ENCODE measurements at regions not wholly inside any gene's neighbourhood (a gene's known extent, or its start where the extent isn't known, plus 50 kb on each side); places are given as distances from the start of the nearest gene placed in this dataset.

- Histone ChIP-seq H3K4me2 (replicated peaks; ENCODE audit: low read depth, low read length, poor library complexity, severe bottlenecking) (no peak overlapping the region), H3K4me1 (ENCODE audit: control insufficient read depth in 2 of 2, insufficient read depth in 2 of 2, low read length in 2 of 2) (no peaks in the 10 kb centered on the region), H3K9me3 (ENCODE audit: control extremely low read depth in 1 of 3, control insufficient read depth in 2 of 3, insufficient read depth in 1 of 3, low read length in 2 of 3) (no peaks in the 10 kb centered on the region), H4K20me1 (ENCODE audit: control insufficient read depth, insufficient read depth, low read length, poor library complexity, severe bottlenecking) (no peaks in the 10 kb centered on the region), H3K4me3 (ENCODE audit: control extremely low read depth in 1 of 5, extremely low read depth in 1 of 5, insufficient read depth in 1 of 5, low read depth in 2 of 5, low read length in 4 of 5) (no peak overlapping the region), H3K36me3 (replicated peaks in 1 of 2; ENCODE audit: control extremely low read depth in 1 of 2, control insufficient read depth in 1 of 2, extremely low read depth in 1 of 2, insufficient read depth in 2 of 2, low read length in 1 of 2) (no peaks in the 10 kb centered on the region), H3K27ac (ENCODE audit: low read length in 2 of 2) (no peak overlapping the region), H3K79me2 (ENCODE audit: control insufficient read depth, insufficient read depth, low read length) (no peaks in the 10 kb centered on the region), H3K27me3 (replicated peaks in 1 of 4; ENCODE audit: control extremely low read depth in 1 of 4, control insufficient read depth in 3 of 4, insufficient read depth in 4 of 4, low read length in 3 of 4) (no peaks in the 10 kb centered on the region), H2AFZ (ENCODE audit: insufficient read depth, low read depth, low read length, poor library complexity, severe bottlenecking) (no peak overlapping the region), H3K9ac (ENCODE audit: low read length) (no peak overlapping the region)
- ChIA-PET CTCF (no interaction called here), POLR2A (no interaction called here)
- Mint-ChIP-seq H3K4me1 (no peaks in the 10 kb centered on the region), H3K27me3 (no peaks in the 10 kb centered on the region), H3K9me3 (ENCODE audit: insufficient read depth) (peaks cover 3% of the 10 kb centered on the region), H3K4me3 (no peak overlapping the region), H3K27ac (no peak overlapping the region)
- no peak for ATAC-seq (ENCODE audit: low read depth)
- no CpG with 5 or more reads among the region's 3 CpGs for WGBS (ENCODE audit: insufficient coverage)
- no peak for DNase-seq
- intact Hi-C loops (cut with micrococcal nuclease), result no loop called here
- no peak for TF ChIP-seq EZH2 (IDR thresholded peaks at IDR 0.05; ENCODE audit: borderline replicate concordance, insufficient read depth, low read depth, low read length, poor library complexity, severe bottlenecking)
- TF ChIP-seq, protein P1, sequence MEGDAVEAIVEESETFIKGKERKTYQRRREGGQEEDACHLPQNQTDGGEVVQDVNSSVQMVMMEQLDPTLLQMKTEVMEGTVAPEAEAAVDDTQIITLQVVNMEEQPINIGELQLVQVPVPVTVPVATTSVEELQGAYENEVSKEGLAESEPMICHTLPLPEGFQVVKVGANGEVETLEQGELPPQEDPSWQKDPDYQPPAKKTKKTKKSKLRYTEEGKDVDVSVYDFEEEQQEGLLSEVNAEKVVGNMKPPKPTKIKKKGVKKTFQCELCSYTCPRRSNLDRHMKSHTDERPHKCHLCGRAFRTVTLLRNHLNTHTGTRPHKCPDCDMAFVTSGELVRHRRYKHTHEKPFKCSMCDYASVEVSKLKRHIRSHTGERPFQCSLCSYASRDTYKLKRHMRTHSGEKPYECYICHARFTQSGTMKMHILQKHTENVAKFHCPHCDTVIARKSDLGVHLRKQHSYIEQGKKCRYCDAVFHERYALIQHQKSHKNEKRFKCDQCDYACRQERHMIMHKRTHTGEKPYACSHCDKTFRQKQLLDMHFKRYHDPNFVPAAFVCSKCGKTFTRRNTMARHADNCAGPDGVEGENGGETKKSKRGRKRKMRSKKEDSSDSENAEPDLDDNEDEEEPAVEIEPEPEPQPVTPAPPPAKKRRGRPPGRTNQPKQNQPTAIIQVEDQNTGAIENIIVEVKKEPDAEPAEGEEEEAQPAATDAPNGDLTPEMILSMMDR (IDR thresholded peaks at IDR 0.05), result no peak
These were observed 593.9 kb downstream of the ANXA1 start for GRCh38 chr9:73745598-73745997.

DNA sequence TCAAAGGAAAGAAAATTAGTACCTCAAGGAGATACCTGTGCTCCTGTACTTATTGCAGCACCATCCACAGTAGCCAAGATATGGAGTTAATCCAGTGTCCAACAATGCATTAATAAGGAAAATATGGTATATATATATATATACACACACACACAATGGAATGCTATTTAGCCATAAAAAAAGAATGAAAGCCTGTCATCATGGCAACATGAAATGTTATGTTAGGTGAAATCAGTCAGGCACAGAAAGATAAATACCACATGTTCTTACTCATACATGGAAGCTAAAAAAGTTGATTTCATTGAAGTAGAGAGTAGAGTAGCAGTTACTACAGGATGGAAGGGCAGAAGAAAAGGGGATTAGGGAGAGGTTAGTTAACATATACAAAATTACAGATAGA is 601.5 kb downstream of the ANXA1 start:
- Histone ChIP-seq H3K9ac (ENCODE audit: low read length) (no peak overlapping the region), H3K27me3 (replicated peaks in 1 of 4; ENCODE audit: control extremely low read depth in 1 of 4, control insufficient read depth in 3 of 4, insufficient read depth in 4 of 4, low read length in 3 of 4) (no peaks in the 10 kb centered on the region), H3K79me2 (ENCODE audit: control insufficient read depth, insufficient read depth, low read length) (no peaks in the 10 kb centered on the region), H3K27ac (ENCODE audit: low read length in 2 of 2) (no peak overlapping the region), H4K20me1 (ENCODE audit: control insufficient read depth, insufficient read depth, low read length, poor library complexity, severe bottlenecking) (no peaks in the 10 kb centered on the region), H2AFZ (ENCODE audit: insufficient read depth, low read depth, low read length, poor library complexity, severe bottlenecking) (no peak overlapping the region), H3K36me3 (replicated peaks in 1 of 2; ENCODE audit: control extremely low read depth in 1 of 2, control insufficient read depth in 1 of 2, extremely low read depth in 1 of 2, insufficient read depth in 2 of 2, low read length in 1 of 2) (no peaks in the 10 kb centered on the region), H3K9me3 (ENCODE audit: control extremely low read depth in 1 of 3, control insufficient read depth in 2 of 3, insufficient read depth in 1 of 3, low read length in 2 of 3) (no peaks in the 10 kb centered on the region), H3K4me1 (ENCODE audit: control insufficient read depth in 2 of 2, insufficient read depth in 2 of 2, low read length in 2 of 2) (no peaks in the 10 kb centered on the region), H3K4me2 (replicated peaks; ENCODE audit: low read depth, low read length, poor library complexity, severe bottlenecking) (no peak overlapping the region), H3K4me3 (ENCODE audit: control extremely low read depth in 1 of 5, extremely low read depth in 1 of 5, insufficient read depth in 1 of 5, low read depth in 2 of 5, low read length in 4 of 5) (no peak overlapping the region)
- intact Hi-C loops (cut with micrococcal nuclease), result no loop called here
- Mint-ChIP-seq H3K27ac (no peak overlapping the region), H3K27me3 (no peaks in the 10 kb centered on the region), H3K4me1 (no peaks in the 10 kb centered on the region), H3K9me3 (ENCODE audit: insufficient read depth) (peaks cover 2% of the 10 kb centered on the region), H3K4me3 (no peak overlapping the region)
- ChIA-PET CTCF (no interaction called here), POLR2A (no interaction called here)
- no peak for ATAC-seq (ENCODE audit: low read depth)
- DNase-seq, result no peak
- TF ChIP-seq, protein P1 (IDR thresholded peaks at IDR 0.05), result no peak
- no peak for TF ChIP-seq EZH2 (IDR thresholded peaks at IDR 0.05; ENCODE audit: borderline replicate concordance, insufficient read depth, low read depth, low read length, poor library complexity, severe bottlenecking)
